Suprapubic skin (tissue), 3 donors: ENCODE measurements at regions not wholly inside any gene's neighbourhood (a gene's known extent, or its start where the extent isn't known, plus 50 kb on each side); places are given as distances from the start of the nearest gene placed in this dataset.

Experiments
- EP300 ChIP-seq: sonication (generic); formaldehyde crosslinking; IDR thresholded peaks from one replicate; pipeline ENCODE4 v1.6.1; 2017; ENCODE audit warnings: antibody characterized with exemption
- TF ChIP-seq, protein P1 (sequence below), 2 donors: fragments of 200-600 bp in 1 of 2; fragments of 450-650 bp in 1 of 2; sonication (generic) in 1 of 2; IDR thresholded peaks; one replicate each; pipeline ENCODE4 v1.5.1; 2016 to 2019; ENCODE audit warnings: antibody characterized with exemption in 2 of 2, mild to moderate bottlenecking in 1 of 2, moderate library complexity in 1 of 2

DNA sequence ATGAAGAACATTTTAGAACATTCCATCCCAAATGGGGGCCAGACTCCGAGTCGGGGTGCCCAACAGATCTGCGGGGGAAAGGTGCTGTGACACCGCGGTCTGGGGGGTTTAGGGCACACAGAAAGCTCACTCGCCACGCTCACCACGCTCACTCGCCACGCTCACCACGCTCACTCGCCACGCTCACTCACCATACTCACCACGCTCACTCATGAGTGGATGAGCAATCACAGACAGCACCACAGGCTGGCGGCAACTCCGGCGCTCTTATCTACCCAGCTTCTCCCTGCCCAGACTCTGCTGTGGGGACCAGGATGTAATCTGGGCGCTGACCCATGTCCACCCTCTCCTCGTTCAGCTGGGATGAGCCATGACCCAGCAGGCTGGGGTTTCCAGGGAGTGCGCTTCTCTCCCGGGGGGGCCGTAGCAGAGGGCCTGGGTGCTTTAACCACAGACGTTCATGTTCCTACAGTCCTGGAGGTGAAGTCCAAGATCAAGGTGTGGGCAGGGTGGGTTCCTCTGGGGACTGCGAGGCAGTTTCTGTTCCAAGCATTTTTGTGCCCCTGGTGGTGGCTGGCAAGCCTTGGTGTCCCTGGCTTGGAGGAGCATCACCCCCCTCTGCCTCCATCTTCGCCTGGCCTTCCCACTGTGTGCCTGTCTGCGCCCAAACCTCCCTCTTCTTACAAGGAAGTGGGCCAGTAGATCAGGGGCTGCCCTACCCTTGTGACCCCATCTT is 141.2 kb downstream of the CTTN start:
- TF ChIP-seq, protein P1, sequence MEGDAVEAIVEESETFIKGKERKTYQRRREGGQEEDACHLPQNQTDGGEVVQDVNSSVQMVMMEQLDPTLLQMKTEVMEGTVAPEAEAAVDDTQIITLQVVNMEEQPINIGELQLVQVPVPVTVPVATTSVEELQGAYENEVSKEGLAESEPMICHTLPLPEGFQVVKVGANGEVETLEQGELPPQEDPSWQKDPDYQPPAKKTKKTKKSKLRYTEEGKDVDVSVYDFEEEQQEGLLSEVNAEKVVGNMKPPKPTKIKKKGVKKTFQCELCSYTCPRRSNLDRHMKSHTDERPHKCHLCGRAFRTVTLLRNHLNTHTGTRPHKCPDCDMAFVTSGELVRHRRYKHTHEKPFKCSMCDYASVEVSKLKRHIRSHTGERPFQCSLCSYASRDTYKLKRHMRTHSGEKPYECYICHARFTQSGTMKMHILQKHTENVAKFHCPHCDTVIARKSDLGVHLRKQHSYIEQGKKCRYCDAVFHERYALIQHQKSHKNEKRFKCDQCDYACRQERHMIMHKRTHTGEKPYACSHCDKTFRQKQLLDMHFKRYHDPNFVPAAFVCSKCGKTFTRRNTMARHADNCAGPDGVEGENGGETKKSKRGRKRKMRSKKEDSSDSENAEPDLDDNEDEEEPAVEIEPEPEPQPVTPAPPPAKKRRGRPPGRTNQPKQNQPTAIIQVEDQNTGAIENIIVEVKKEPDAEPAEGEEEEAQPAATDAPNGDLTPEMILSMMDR (IDR thresholded peaks at IDR 0.05) = no peak
- no peak for TF ChIP-seq EP300
